ENCODE measurements at regions not wholly inside any gene's neighbourhood (a gene's known extent, or its start where the extent isn't known, plus 50 kb on each side); places are given as distances from the start of the nearest gene placed in this dataset.
"Not testable (repeated sequence)": the region's sequence is repeated elsewhere in the genome, so short reads cannot be mapped to it uniquely, and the experiment has no call there.

DNA sequence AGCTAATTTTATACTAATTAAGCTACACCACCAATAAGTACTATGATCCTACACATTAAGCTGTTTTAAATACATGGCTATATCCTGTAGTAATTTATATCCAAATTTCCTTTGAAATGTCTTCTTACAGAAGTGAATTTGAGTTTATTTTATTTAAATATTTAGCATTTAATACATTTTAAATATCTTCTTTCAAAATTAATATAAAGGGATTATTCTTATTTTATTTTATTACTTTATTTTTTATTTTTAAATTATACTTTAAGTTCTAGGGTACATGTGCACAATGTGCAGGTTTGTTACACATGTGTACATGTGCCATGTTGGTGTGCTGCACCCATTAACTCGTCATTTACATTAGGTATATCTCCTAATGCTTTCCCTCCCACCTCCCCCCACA, 310.9 kb upstream of the IZUMO3 start:
- DNase-seq (ENCODE audit: low read depth in 2 of 2), result not testable (repeated sequence)

DNA sequence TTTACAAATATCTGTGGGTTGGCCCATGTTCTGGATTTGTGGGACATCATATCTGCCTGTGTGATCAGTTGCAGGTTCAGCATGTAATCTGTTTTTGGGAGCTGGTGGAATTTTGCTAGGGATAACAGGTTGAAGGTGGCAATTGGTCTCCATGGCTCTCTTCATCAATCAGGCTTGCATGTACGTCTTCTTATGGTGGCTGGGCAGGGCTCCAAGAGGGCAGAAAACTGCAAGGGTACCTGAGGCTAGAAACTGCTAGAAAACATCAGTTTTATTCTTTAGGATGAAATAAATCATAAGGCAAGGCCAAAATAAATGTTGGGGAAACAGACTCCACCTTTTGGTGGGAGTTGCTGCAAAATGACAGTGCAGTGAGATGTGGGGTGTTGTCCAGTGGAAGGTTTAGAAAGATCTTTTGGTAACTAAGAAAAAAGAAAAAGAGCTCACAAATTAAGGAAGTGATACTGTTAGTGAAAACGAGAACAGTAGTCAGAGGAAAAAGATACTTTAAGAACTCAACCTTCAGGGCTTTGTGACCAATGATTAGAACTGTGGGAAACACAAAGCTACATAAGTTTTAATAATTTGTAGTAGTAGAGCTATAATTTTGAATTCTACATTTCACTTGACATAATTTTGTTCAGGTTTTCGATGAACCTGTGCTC, 300.7 kb upstream of the IZUMO3 start:
- no peak for DNase-seq (ENCODE audit: low read depth in 2 of 2)

GRCh38 chr9:24844217-24844616, 298.5 kb upstream of the IZUMO3 start:
- no peak for DNase-seq (ENCODE audit: low read depth in 2 of 2)

DNA sequence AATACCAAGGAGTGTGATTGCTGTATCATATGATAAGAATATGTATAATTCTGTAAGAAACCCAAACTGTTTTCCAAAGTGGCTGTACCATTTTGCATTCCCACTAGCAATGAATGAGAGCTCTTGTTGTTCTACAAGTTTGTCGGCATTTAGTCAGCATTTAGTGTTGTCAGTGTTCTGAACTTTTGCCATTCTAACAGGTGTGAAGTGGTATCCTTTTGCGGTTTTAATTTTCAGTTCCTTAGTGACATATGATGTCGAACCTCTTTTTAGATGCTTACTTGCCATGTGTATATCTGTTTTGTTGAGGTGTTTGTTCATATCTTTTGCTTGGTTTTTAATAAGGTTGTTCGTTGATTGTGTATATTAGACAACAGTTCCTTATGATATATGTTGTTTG, 296.3 kb upstream of the IZUMO3 start:
- DNase-seq (ENCODE audit: low read depth in 2 of 2), result no peak

- DNase-seq (ENCODE audit: low read depth in 2 of 2), result peak in 1 of 2 experiments; percentile 0
Measured at GRCh38 chr9:24832307-24832706, 286.6 kb upstream of the IZUMO3 start.

- DNase-seq (ENCODE audit: low read depth in 2 of 2), result no peak
Measured at GRCh38 chr9:24828687-24829086, 283.0 kb upstream of the IZUMO3 start.

- DNase-seq (ENCODE audit: low read depth in 2 of 2), result no peak
Measured at GRCh38 chr9:24824607-24825006, 278.9 kb upstream of the IZUMO3 start.

GRCh38 chr9:24820196-24820595, 274.5 kb upstream of the IZUMO3 start:
- DNase-seq (ENCODE audit: low read depth in 2 of 2), result no peak

DNA sequence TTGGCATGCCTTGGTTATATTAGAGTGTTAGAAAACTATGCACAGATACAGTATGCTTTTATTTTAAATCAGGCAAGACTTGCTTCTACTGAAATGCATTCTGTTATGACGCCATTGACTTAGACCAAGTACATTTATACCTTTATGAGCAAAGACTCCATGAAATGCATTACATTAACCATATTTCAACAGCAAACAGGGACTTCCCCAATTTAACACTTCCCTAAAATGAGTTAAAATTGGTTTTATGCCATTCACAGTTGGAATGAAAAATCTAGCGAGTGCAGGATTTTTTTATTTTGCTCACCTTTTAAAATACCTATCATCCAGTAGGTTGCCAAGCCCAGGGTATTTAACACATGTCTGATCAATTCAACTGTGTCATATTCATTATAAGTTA, 272.1 kb upstream of the IZUMO3 start:
- DNase-seq (ENCODE audit: low read depth in 2 of 2), result no peak

GRCh38 chr9:24816006-24816405, 270.3 kb upstream of the IZUMO3 start:
- no peak for DNase-seq (ENCODE audit: low read depth in 2 of 2)

DNA sequence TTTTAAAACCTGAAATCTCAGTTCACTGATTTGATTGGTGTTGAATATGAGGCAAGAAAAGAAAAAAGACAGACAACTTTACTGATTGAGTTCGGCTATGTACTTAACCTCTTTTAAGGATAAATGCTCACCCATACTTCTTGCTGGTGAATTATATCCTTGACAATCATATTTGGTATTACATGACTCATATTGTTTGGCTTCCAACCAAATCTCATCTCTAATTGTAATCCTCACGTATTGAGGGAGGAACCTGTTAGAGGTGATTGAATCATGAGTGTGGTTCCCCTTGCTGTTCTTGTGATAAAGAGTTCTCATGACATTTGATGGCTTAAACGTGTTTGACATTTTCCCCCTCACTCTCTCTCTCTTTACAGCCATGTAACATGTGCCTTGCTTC, 255.6 kb upstream of the IZUMO3 start:
- DNase-seq (ENCODE audit: low read depth in 2 of 2), result no peak

DNA sequence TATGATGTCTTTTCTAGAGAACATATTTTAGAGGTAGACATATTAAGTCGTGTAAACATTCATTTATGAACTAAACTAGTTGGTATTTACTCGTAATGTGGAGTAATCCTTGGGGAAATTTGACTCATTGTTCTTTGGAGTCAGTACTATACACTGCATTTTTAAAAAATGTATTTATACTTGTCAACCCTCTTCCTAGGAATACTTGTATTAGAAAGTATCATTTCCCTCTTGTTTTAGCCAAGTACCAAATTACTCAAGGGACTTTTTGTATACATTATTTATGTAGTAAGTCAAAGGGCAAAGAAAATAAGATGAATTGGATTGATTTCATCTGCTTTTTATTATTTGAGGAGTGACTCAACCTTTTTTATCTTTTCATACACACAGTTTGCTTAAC, 248.1 kb upstream of the IZUMO3 start:
- peak; percentile 46 to 57 for DNase-seq (ENCODE audit: low read depth in 2 of 2)

DNA sequence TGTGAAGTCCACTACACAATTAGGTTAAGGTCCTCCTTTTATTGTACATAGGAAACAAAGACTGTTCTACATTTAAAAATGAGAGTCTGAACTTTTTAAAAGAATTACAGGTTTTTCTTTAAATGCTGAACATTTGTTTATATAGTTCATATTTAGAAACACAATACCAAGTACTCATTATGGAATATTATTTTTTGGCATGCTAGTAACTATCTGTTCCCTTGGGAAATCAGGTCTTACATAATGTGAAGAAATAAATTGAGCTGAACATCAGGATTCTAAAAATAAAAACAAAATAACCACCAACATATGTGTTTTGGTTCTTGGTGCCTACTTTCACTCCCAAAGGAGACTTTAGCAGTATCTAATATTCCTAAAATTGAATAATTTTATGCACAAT, 230.5 kb upstream of the IZUMO3 start:
- no peak for DNase-seq (ENCODE audit: low read depth in 2 of 2)

GRCh38 chr9:24774199-24774598, 228.5 kb upstream of the IZUMO3 start:
- DNase-seq (ENCODE audit: low read depth in 2 of 2), result not testable (repeated sequence)

DNA sequence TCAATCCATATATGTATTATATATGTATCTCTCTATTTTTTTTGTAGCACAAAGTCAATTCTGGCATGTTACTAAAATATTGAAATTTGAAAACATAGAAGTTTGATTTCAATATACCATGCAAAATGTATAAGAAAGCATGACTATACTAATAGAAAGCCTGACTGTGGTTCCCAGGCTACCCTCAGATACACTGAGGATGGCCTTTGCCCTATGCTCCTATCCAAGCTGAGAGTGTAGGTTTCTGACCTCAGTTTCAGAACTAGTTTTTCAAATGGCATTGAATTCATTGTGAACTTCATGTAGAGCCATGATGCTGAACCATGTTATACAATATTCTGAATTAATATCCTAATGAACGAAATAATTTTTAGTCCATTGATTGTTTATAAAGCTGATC, 220.4 kb upstream of the IZUMO3 start:
- DNase-seq (ENCODE audit: low read depth in 2 of 2), result no peak

- DNase-seq (ENCODE audit: low read depth in 2 of 2), result no peak
Measured at GRCh38 chr9:24765025-24765756, 219.5 kb upstream of the IZUMO3 start.

DNA sequence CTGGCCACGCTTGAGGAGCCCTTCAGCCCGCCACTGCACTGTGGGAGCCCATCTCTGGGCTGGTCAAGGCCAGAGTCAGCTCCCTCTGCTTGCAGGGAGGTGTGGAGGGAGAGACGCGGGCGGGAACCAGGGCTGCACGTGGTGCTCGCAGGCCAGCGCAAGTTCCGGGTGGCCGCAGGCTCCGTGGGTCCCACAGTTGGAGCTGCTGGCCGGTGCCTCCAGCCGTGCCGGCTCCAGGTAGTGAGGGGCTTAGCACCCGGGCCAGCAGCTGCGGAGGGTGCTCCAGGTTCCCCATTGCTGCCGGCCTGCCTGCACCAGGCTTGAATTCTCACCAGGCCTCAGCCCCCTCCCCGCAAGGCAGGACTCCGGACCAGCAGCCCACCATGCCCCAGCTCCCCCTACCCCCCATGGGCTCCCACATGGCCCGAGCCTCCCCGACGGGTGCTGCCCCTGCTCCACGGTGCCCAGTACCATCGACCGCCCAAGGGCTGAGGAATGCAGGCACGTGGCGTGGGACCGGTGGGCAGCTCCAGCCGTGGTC, 192.8 kb upstream of the IZUMO3 start:
- DNase-seq (ENCODE audit: low read depth in 2 of 2), result no peak

DNA sequence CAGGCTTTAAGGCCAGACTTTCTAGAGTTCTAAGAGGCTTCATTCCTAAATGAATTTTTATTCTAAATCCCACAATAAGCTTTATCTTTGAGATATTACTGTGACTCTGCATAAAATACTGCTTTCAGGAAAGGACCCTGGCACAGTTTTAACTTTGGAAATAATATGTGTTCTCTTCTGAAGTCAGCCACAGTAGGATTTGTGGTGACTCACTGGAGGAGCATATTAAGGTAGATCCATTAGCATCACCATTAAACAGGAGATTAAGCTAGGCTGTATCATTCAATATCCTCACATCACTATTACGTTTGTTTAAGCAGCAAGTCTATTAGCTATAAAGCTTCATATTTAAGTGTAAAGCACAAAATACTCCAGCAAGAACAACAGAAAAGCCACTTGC, 186.1 kb upstream of the IZUMO3 start:
- no peak for DNase-seq (ENCODE audit: low read depth in 2 of 2)

GRCh38 chr9:24721621-24722020, 175.9 kb upstream of the IZUMO3 start:
- no peak for DNase-seq (ENCODE audit: low read depth in 2 of 2)

DNA sequence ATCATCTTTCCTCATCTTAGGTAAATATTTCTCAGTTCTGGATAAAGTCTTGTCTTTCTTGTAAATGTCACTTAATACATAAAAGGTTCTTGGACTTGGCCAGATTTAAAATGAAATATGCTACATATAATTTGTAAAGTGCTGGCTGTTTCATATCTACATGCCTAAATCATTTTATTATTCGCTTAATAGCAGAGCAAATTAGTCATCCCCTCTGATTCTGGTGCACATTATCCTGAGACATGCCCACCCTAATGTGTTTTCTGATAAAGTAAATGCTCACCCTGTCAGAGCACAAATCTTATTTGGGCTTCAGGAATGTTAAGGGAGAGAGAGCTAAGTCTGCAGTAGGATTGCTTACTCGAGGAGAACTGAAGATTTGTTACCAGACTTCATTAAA, 166.5 kb upstream of the IZUMO3 start:
- DNase-seq (ENCODE audit: low read depth in 2 of 2), result no peak

- DNase-seq (ENCODE audit: low read depth in 2 of 2), result no peak
Measured at GRCh38 chr9:24708814-24709213, 163.1 kb upstream of the IZUMO3 start.

DNA sequence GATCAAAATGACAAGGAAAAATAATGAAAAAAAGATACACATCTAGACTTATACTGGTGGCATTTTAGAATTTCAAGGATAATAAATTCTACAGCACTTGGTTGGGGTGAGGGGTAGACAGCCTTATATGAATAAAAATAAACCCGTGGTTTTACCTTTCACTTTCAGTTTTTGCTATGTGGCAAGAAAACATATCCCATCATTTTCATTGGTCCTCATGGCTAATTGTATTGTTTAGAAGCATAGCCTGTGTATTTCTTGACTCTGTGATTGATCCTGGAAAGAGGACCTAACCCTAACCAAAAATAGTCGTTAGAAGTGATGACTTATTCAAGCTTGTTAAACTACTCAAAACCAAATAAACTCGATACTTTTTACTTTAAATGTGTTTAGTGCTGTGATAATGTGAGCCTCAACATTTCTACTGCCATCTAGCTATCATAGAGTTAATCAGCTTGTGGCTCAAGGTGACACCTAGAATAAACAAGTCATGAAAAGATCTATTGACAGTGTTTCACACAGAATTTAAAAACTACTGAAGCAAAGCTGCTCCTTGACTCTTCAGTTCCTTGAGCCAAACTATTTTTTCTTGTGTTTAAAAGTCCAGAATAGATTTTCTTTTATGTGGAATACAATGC, 153.3 kb upstream of the IZUMO3 start:
- DNase-seq (ENCODE audit: low read depth in 2 of 2), result no peak

DNA sequence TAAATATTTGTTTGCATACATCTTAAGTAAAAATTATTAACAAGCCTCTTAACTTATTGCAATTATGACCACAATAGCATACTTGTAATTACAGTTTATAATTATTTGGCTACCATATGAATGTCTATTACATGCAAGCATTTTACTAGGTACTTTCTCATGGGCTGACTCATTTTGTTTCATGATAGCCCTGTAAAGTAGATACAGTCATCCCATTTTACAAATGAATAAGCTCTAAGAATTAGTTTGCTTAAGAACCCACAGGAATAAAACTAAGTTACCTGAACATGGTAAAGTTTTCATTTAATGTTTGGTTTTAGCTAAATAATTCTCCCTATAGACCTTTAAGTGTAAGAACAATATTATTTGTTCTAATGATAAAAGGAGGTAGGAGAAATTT, 126.6 kb upstream of the IZUMO3 start:
- no peak for DNase-seq (ENCODE audit: low read depth in 2 of 2)
